GM12878 (cell line): ENCODE measurements at regions not wholly inside any gene's neighbourhood (a gene's known extent, or its start where the extent isn't known, plus 50 kb on each side); places are given as distances from the start of the nearest gene placed in this dataset.

ENCODE experiments used
- BMI1 ChIP-seq: fragments of 450-650 bp; IDR thresholded peaks from 2 replicates; pipeline ENCODE4 v1.6.1; 2016; ENCODE audit warnings: mild to moderate bottlenecking, moderate library complexity, borderline replicate concordance
- CBX3 ChIP-seq: fragments of 200-600 bp; sonication (generic); IDR thresholded peaks from 2 replicates; pipeline ENCODE4 v1.6.1; 2016; ENCODE audit warnings: low read depth, borderline replicate concordance
- CHD1 ChIP-seq: IDR thresholded peaks from 2 replicates; pipeline ENCODE4 v1.6.1; 2012; ENCODE audit warnings: low read depth, low read length, improper control_type of control experiment
- NFIC ChIP-seq: IDR thresholded peaks from 2 replicates; pipeline ENCODE4 v1.6.1; 2012; ENCODE audit warnings: low read depth, mild to moderate bottlenecking, inconsistent platforms, low read length, moderate library complexity
- NKRF ChIP-seq: fragments of 450-650 bp; conservative IDR thresholded peaks from 2 replicates; pipeline ENCODE4 v1.6.1; 2017; ENCODE audit warnings: mild to moderate bottlenecking, moderate library complexity
- PBX3 ChIP-seq: IDR thresholded peaks from 2 replicates; pipeline ENCODE4 v1.6.1; 2011; ENCODE audit warnings: mild to moderate bottlenecking, low read depth, low read length, moderate library complexity; ENCODE audit not compliant: insufficient replicate concordance
- RCOR1 ChIP-seq: conservative IDR thresholded peaks from 2 replicates; pipeline ENCODE4 v1.6.1; 2012; ENCODE audit warnings: low read depth, low read length, improper control_type of control experiment
- RFX5 ChIP-seq: IDR thresholded peaks from 2 replicates; pipeline ENCODE4 v1.6.1; 2011; ENCODE audit warnings: low read depth, low read length, improper control_type of control experiment
- SPI1 ChIP-seq: IDR thresholded peaks from 2 replicates; pipeline ENCODE4 v1.6.1; 2011; ENCODE audit warnings: low read depth, mild to moderate bottlenecking, low read length, moderate library complexity, borderline replicate concordance; ENCODE audit not compliant: insufficient read depth
- TCF3 ChIP-seq: IDR thresholded peaks from 2 replicates; pipeline ENCODE4 v1.6.1; 2012; ENCODE audit warnings: low read depth, mild to moderate bottlenecking, low read length, borderline replicate concordance; ENCODE audit not compliant: insufficient read depth
- ZNF217 ChIP-seq: fragments of 450-650 bp; IDR thresholded peaks from 2 replicates; pipeline ENCODE4 v1.6.1; 2017; ENCODE audit warnings: antibody characterized with exemption, mild to moderate bottlenecking
- ZNF384 ChIP-seq: IDR thresholded peaks from 2 replicates; pipeline ENCODE4 v1.6.1; 2012; ENCODE audit warnings: low read depth, mild to moderate bottlenecking, low read length, improper control_type of control experiment, borderline replicate concordance
- TF ChIP-seq, protein P1 (sequence below): fragments of 450-650 bp; IDR thresholded peaks from 2 replicates; pipeline ENCODE4 v1.6.1; 2018; ENCODE audit warnings: mild to moderate bottlenecking, low read depth, moderate library complexity; ENCODE audit not compliant: partially characterized antibody
- TF ChIP-seq, protein P2 (sequence below): fragments of 150-350 bp; IDR thresholded peaks from 2 replicates; pipeline ENCODE4 v1.6.1; 2016; ENCODE audit warnings: low read depth, low read length
- TF ChIP-seq, protein P3 (sequence below): fragments of 450-650 bp; IDR thresholded peaks from 2 replicates; pipeline ENCODE4 v1.6.1; 2017; ENCODE audit warnings: low read depth, mild to moderate bottlenecking, moderate library complexity

DNA sequence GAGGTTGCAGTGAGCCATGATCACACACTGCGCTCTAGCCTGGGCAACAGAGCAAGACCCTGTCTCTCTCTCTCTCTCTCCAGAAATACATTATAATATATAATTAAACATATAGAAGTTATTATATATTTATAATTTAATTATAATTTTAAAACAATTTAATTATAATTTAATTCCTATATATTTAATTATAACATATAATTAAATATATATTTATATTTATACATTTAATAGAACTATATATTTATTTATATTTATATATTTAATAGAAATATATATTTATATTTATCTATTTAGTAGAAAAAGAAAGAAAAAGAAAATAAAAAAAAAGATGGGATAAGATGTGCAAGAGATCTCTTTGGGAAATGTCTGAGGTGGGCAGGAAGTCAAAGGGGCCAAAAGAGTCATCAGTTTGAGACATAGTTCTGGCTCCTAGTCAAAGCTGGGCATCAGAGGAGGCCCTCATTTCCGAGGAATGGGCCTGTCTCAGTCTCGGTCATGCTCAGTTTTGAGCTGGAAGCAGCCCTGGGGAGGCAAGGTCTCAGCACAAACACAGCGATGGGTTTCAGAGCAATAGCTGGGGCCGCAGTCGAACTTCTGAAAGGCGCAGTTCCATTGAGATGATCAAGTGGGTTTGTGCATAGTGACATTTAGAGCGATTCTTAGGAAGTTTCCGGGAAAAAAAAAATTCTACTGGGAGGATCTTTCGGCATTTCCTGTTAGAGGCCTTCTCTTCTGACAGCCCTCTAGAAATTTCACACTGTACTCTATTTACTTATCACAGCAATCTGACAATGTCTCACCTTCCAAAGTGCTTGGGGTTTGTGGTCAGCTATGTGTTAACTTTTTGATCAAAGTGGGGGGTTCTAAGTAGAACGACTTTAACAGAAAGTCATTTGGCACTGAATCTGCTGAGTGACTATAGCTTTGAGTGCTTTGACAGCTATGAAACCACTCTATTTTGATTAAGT, 58.7 kb upstream of the GZMB start (continued):
- TF ChIP-seq, protein P1, sequence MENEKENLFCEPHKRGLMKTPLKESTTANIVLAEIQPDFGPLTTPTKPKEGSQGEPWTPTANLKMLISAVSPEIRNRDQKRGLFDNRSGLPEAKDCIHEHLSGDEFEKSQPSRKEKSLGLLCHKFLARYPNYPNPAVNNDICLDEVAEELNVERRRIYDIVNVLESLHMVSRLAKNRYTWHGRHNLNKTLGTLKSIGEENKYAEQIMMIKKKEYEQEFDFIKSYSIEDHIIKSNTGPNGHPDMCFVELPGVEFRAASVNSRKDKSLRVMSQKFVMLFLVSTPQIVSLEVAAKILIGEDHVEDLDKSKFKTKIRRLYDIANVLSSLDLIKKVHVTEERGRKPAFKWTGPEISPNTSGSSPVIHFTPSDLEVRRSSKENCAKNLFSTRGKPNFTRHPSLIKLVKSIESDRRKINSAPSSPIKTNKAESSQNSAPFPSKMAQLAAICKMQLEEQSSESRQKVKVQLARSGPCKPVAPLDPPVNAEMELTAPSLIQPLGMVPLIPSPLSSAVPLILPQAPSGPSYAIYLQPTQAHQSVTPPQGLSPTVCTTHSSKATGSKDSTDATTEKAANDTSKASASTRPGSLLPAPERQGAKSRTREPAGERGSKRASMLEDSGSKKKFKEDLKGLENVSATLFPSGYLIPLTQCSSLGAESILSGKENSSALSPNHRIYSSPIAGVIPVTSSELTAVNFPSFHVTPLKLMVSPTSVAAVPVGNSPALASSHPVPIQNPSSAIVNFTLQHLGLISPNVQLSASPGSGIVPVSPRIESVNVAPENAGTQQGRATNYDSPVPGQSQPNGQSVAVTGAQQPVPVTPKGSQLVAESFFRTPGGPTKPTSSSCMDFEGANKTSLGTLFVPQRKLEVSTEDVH: no peak
- TF ChIP-seq ZNF384 (peak; percentile 22; the same call in 1 of the 2 replicates), TCF3 (no peak), ZNF217 (peak; percentile 57; the same call in 1 of the 2 replicates), CHD1 (no peak), CBX3 (no peak), NFIC (no peak), NKRF (no peak), BMI1 (peak; percentile 70; the same call in 1 of the 2 replicates), RCOR1 (no peak), PBX3 (no peak), SPI1 (no peak), RFX5 (no peak)
- TF ChIP-seq, protein P2, sequence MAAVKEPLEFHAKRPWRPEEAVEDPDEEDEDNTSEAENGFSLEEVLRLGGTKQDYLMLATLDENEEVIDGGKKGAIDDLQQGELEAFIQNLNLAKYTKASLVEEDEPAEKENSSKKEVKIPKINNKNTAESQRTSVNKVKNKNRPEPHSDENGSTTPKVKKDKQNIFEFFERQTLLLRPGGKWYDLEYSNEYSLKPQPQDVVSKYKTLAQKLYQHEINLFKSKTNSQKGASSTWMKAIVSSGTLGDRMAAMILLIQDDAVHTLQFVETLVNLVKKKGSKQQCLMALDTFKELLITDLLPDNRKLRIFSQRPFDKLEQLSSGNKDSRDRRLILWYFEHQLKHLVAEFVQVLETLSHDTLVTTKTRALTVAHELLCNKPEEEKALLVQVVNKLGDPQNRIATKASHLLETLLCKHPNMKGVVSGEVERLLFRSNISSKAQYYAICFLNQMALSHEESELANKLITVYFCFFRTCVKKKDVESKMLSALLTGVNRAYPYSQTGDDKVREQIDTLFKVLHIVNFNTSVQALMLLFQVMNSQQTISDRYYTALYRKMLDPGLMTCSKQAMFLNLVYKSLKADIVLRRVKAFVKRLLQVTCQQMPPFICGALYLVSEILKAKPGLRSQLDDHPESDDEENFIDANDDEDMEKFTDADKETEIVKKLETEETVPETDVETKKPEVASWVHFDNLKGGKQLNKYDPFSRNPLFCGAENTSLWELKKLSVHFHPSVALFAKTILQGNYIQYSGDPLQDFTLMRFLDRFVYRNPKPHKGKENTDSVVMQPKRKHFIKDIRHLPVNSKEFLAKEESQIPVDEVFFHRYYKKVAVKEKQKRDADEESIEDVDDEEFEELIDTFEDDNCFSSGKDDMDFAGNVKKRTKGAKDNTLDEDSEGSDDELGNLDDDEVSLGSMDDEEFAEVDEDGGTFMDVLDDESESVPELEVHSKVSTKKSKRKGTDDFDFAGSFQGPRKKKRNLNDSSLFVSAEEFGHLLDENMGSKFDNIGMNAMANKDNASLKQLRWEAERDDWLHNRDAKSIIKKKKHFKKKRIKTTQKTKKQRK: no peak
- TF ChIP-seq, protein P3, sequence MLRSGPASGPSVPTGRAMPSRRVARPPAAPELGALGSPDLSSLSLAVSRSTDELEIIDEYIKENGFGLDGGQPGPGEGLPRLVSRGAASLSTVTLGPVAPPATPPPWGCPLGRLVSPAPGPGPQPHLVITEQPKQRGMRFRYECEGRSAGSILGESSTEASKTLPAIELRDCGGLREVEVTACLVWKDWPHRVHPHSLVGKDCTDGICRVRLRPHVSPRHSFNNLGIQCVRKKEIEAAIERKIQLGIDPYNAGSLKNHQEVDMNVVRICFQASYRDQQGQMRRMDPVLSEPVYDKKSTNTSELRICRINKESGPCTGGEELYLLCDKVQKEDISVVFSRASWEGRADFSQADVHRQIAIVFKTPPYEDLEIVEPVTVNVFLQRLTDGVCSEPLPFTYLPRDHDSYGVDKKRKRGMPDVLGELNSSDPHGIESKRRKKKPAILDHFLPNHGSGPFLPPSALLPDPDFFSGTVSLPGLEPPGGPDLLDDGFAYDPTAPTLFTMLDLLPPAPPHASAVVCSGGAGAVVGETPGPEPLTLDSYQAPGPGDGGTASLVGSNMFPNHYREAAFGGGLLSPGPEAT: peak; percentile 84; the same call in 1 of the 2 replicates
